ENCODE measurements at regions not wholly inside any gene's neighbourhood (a gene's known extent, or its start where the extent isn't known, plus 50 kb on each side); places are given as distances from the start of the nearest gene placed in this dataset.

GRCh38 chr1:79532555-79532954 lies 526.0 kb upstream of the ADGRL4 start (continued):
- TF ChIP-seq AGO2 (optimal IDR thresholded peaks at IDR 0.05; ENCODE audit: low read depth, low read length) (no peak), SNAI1 (CRISPR knock-in tag; IDR thresholded peaks at IDR 0.05; ENCODE audit: borderline replicate concordance) (no peak), ZNF660 (CRISPR knock-in tag; IDR thresholded peaks at IDR 0.05; ENCODE audit: borderline replicate concordance, low read depth) (no peak), CEBPG (CRISPR knock-in tag; IDR thresholded peaks at IDR 0.05) (no peak), HDAC2 (CRISPR knock-in tag; IDR thresholded peaks at IDR 0.05) (no peak), ZNF720 (CRISPR knock-in tag; IDR thresholded peaks at IDR 0.05) (no peak), ZNF839 (CRISPR knock-in tag; IDR thresholded peaks at IDR 0.05; ENCODE audit: borderline replicate concordance) (no peak), ZNF672 (CRISPR knock-in tag; IDR thresholded peaks at IDR 0.05) (no peak), MZF1 (CRISPR knock-in tag; IDR thresholded peaks at IDR 0.05; ENCODE audit: borderline replicate concordance) (no peak), SP2 (CRISPR knock-in tag; IDR thresholded peaks at IDR 0.05) (no peak), ATF7-NPFF (CRISPR knock-in tag; IDR thresholded peaks at IDR 0.05; ENCODE audit: low read depth) (no peak), ZNF335 (CRISPR knock-in tag; IDR thresholded peaks at IDR 0.05) (no peak), ZBTB7A (CRISPR knock-in tag; IDR thresholded peaks at IDR 0.05) (no peak)

GRCh38 chr1:79531790-79532189 lies 525.3 kb upstream of the ADGRL4 start:
- FAIRE-seq (no peak), DNase-seq (ENCODE audit: low spot score) (no peak), ATAC-seq (no peak)
- no peak overlapping the region for H3K27ac ChIP-seq (ENCODE audit: extremely low read length, insufficient read depth, low read length)
- no peak overlapping the region for H3K9ac ChIP-seq (ENCODE audit: insufficient read depth, low read depth, low read length)
- H3K4me3 ChIP-seq (replicated peaks in 1 of 3; ENCODE audit: insufficient read depth in 1 of 3, low read depth in 2 of 3, low read length in 3 of 3), result no peak overlapping the region
- BruUV-seq (replicated peaks), result no TSS peak
- H4K20me1 ChIP-seq (ENCODE audit: insufficient read depth, low read length), result no peaks in the 10 kb centered on the region
- H3K27me3 ChIP-seq (ENCODE audit: control insufficient read depth in 1 of 2, insufficient read depth in 2 of 2, low read length in 2 of 2), result no peaks in the 10 kb centered on the region
- WGBS (ENCODE audit: low lambda C conversion rate), result 0% methylated on average over 2 of the region's 2 CpGs
- H3K9me3 ChIP-seq (ENCODE audit: low read length), result peaks cover 68% of the 10 kb centered on the region
- intact Hi-C loops (cut with micrococcal nuclease; ENCODE audit: unreplicated experiment), result no loop called here
- H3K4me2 ChIP-seq (ENCODE audit: low read depth, low read length), result no peak overlapping the region
- CTCF ChIA-PET (ENCODE audit: low intra/inter-chr PET ratio, low total read pairs), result no interaction called here
- POLR2A ChIA-PET, result no interaction called here
- no peak overlapping the region for H2AFZ ChIP-seq (ENCODE audit: low read length)
- in situ Hi-C loops (cut with HindIII; ENCODE audit: extremely low pct_ligation_motif_present, low pct_unique_long_range_greater_than_20kb), result no loop called here
- no peaks in the 10 kb centered on the region for H3K36me3 ChIP-seq (replicated peaks in 1 of 2; ENCODE audit: control insufficient read depth in 1 of 2, insufficient read depth in 2 of 2, low read length in 2 of 2)
- H3K79me2 ChIP-seq (ENCODE audit: insufficient read depth, low read length), result no peaks in the 10 kb centered on the region
- no peaks in the 10 kb centered on the region for H3K4me1 ChIP-seq (ENCODE audit: insufficient read depth, low read length)
- no peak for TF ChIP-seq ZNF543 (CRISPR knock-in tag; IDR thresholded peaks at IDR 0.05)
- no peak for TF ChIP-seq ZNF3 (CRISPR knock-in tag; IDR thresholded peaks at IDR 0.05)
- TF ChIP-seq AHDC1 (CRISPR knock-in tag; IDR thresholded peaks at IDR 0.05; ENCODE audit: borderline replicate concordance), result no peak
- no peak for TF ChIP-seq MEIS1 (CRISPR knock-in tag; IDR thresholded peaks at IDR 0.05; ENCODE audit: borderline replicate concordance)
- TF ChIP-seq ARHGAP35 (CRISPR knock-in tag; IDR thresholded peaks at IDR 0.05; ENCODE audit: borderline replicate concordance), result no peak
- TF ChIP-seq MYPOP (CRISPR knock-in tag; IDR thresholded peaks at IDR 0.05), result no peak
- no peak for TF ChIP-seq TRIM24 (CRISPR knock-in tag; IDR thresholded peaks at IDR 0.05)

Measured in HepG2 (cell line).